ENCODE measurements at regions not wholly inside any gene's neighbourhood (a gene's known extent, or its start where the extent isn't known, plus 50 kb on each side); places are given as distances from the start of the nearest gene placed in this dataset.
"Not testable (repeated sequence)": the region's sequence is repeated elsewhere in the genome, so short reads cannot be mapped to it uniquely, and the experiment has no call there.

DNA sequence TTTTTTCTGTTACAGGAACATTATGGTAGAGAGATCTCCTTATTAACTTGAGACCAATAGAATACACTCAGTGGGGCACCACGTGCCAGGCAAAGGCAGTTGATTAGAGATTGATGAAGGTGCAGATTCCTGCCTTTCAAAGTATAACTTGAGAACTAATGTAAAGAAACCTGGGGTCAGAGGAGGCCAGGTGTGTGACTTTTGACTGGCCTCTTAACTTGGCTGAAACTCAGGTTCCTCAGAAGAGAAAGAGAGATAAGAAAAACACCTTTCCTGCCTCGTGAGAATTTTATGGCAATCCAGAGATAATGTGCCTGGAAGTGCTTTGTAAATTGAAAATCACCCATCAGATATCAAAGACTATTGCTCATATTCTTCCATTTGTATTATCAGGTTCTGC is 110.7 kb upstream of the GZMB start:
- DNase-seq (ENCODE audit: low read depth in 2 of 2), result no peak

DNA sequence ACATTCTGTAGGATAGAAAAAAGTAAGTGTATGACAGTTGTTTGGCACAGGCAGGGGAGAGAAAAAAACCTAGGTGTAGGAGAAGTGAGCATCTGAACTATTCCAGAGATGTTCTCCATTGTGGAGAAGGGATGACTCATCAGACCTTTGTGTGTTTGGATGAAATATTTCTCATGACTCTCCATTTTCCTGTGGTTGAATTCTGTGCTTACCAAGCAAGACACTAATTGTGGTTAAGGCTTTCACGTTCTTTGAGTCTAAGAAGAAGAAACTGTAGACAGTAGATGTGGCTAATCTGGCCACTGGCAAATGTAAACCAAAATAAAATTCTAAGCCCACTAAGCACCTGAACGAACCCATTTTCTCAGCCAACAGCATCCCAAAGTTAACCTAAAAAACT is 107.9 kb upstream of the GZMB start:
- DNase-seq (ENCODE audit: low read depth in 2 of 2), result no peak

DNA sequence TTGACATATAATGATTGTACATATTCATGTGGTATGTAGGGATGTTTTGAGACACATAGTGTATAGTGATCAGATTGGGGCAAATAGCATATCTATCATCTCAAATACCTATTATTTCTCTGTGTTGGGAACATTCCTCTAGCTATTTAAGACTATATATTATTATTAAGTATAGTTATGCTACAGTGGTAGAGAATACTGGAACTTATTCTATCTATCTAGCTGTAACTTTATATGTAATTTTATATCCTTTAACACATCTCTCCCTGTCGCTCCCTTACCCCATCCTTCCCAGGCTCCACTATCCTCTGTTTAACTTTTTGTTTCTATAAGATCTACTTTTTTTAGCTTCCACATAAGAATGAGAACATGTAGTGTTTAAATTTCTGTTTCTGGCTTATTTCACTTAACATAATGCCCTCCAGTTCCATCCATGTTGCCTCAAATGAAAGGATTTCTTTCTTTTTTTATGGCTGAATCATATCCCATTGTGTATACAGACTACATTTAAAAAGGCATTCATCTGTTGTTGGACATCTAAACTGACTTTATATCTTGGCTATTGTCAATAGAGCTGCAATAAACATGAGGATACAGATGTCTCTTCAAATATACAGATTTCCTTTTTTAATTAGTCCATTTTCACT is 102.1 kb upstream of the GZMB start:
- no peak for DNase-seq (ENCODE audit: low read depth in 2 of 2)

DNA sequence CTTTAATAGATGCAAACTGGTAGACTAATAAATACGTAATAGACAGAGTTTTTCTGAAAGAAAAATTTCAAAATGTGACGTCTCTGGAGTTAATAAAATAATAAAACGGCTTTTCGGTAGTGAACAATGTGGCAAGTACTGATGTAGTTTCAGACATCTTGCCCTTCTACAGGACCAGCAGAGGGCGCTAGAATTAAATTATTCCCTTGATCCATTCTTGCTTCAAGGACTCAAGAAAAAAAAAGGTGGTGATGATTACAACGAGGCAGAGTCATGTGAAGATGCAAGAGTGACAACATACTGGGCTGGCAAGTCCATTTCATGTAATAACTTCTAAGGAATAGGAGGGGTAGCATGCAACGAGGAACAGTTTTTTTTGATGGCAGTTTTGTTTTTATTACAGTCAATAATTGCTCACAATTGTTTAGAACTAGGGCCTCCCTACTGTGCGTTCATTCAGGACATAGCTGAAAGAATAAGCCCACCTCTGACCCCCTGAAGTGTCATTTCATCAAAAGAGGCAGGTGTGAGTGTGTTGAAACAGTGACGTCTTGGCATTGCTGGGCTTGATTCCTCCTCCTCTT is 101.0 kb upstream of the GZMB start:
- DNase-seq (ENCODE audit: low read depth in 2 of 2), result peak in 1 of 2 donors; percentile 18

DNA sequence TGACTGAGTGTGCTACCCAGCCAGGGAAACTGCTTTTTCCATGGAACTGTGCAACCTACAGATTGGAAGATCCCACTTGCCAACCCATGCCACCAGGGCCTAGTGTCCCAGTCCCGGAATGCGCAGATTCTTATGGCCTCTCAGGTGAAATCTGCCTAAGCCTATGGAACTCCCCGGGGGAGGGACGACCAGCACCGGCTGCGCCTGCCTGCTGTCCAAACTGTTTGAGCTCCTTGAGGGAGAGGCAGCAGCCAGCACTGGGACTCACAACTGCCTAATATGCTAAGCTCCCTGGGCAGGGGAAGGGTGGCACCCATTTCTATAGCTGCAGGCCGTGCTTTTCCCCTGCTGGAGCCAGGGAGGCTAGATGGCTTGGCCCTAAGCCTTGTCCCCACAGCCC is 92.5 kb upstream of the GZMB start:
- no peak for DNase-seq (ENCODE audit: low read depth in 2 of 2)

DNA sequence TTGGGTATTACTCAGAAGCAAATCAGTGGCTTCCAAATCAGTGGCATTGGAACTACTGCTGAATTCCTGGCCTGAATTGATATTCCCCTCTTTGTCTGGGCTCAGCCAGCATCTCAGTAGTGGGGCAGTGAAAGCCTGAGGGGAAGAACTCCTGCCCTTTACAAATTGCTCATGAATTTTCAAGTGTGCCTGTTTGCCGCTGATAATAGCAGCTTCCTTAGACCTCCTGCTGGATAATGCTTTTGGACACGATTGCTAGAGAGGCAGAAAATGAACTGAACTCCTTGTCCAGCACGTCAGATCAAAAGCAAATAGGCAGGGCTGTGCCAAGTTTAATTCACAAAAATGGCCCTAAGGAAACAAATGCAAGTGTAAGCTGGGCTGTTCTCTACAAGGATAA is 91.3 kb upstream of the GZMB start:
- no peak for DNase-seq (ENCODE audit: low read depth in 2 of 2)

DNA sequence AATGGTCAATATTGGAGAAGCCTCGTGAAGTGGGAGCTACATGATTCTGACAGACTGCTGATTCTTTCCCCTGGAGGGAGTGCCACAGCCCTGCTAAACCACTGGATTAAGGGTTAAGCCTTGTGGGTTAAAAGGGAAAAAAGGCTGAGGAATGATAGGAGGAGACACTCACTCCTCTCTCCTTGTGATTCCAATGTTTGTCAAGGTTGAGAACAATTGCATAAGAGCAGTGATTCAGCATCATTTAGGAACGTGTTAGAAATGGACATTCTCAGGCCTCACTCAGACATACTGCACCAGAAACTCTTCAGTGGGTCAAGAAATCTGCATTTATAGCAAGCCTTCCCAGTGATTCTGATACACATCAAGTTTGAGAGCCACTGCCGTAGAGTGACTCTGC is 87.8 kb upstream of the GZMB start:
- no peak for DNase-seq (ENCODE audit: low read depth in 2 of 2)

DNA sequence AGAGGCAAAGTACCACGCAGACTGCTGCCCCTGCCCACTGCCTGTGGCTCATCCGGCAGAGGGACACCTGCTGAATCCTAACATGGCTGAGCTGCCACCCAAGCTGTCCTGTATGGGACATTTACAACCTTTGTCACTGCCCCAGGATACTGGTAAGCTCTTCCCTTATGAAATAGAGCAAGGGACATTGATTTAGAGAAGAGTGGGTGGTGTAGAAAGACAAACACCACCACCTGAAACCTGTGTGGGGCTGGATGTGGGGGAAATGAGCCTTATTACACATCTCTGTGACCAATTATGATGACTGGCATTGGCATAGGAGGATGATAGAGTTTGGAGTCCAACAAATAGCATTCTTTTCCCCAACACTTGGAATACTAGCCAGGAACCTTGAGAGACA is 81.2 kb upstream of the GZMB start:
- DNase-seq (ENCODE audit: low read depth in 2 of 2), result no peak

DNA sequence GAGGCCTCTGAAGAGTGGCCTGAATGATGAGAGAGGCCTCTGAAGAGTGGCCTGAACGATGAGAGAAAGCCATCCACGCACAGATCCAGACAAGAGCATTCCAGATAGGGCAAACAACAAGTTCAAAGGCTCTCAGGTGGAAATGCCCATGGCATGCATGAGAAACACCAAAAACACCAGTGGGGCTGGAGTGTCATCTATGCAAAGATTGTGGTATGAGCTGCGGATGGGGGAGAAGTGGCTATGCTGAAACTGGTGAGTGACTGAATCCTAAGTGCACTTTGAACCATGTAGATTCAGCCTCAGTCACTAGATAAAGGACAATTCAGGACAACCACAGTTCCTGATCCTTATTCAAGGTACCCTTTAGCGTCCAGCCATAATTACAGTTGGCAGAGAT is 79.4 kb upstream of the GZMB start:
- DNase-seq (ENCODE audit: low read depth in 2 of 2), result no peak

DNA sequence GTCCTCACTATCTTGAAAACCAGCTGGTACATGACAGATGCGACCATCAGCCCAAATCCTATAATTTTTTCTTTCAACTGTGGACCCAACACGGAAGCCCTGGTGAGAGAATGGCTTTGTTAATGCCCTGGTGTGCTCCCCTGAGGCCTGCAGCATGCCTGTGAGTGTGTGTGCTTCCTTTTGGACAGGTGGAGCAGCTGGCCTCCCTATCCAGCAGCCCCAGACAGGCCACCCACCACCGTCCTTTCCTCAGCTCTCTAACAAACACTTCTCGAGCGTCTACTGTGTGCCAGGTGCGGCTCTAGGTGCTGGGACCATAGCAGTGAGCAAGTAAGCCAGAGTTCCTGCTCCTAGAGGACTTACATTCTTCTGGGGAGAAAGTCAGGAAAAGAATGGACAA is 78.9 kb upstream of the GZMB start:
- DNase-seq (ENCODE audit: low read depth in 2 of 2), result no peak

DNA sequence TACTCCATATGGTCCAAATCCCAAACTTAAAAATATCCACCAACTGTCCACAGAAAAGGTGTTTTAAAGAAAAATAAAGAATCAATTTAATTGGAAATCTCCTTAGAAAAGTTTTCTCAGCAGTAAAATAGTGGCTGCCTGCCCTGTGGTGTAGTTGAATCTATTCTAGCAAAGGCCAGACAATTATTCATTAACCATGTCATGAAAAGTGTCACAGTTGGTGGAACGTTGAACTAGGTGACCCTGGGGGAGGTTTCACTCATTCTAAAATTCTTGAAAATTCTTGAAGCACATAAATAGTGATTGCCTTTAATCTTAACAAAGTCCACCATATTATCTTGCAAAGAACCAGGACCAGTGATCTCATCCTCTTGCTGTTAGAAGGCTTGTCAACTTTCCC is 78.4 kb upstream of the GZMB start:
- no peak for DNase-seq (ENCODE audit: low read depth in 2 of 2)

DNA sequence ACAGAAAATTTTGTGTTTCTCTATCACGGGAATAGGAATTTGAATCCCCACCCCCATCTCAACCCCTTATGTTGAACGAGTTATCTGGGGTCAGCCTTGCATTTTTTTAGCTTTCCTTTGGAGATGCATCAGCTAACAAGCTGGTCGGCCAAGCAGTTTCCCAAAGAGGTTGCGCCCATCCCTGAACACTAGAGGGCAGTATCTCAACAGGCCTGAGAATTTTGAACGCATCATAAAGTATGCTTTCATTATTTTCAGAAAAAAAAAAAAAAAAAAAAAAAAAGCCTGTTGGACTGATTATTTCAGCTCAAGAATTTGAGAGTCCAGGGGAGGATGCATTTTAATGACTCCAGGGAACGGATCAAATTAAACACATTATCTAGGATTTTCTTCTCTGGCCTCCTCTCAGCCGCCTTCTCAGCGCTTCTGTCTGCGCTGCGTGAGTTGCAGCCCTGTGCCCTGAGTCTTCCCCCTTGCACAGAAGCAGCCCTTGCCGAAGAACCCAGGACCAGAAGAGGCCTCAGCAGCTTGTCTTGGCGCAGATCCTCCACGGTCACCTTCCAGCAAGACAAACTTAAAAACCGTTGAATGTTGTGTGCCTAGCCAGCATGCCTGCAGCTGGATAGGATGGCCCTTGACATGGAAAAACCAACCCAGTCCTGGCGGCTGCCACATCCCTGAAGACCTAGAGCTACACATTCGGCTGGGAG is 76.6 kb upstream of the GZMB start:
- peak; percentile 23 to 38 for DNase-seq (ENCODE audit: low read depth in 2 of 2)

DNA sequence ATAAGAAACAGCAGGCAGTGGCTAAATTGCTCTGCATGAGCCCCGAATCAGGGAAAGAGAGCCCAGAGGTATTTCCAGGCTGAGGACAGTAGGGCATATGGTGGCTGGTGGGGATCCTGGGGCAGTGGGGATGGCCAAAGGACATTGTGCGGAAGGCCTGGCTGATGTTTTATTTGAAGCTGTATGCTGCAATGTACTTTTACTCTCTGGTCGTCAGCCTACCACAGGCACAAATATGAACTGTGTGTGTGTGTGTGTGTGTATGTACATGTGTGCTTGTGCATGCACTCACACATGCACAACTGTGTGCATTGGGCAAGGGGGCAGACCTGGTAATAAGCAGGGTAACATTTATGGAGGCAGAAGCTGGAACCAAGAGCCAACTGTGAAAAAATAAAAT is 74.7 kb upstream of the GZMB start:
- no peak for DNase-seq (ENCODE audit: low read depth in 2 of 2)

DNA sequence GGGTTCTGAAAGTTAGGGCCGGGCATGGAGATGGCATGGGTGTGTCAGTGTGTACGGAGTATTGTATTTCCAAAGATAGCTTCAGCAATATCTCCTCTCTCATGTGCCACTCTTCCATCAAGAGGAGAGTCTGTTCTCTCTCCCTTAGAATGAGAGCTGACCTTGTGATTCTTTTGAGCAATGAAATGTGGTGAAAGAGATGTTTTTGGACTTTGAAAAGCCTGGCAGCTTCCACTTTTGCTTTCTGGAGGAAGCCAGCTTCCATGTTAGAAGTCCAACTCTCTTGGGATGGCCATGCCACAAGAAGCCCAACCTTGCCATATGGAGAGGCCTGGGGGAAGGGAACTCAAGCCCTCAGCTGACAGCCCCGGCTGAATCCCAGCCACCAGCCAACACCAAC is 72.4 kb upstream of the GZMB start:
- DNase-seq (ENCODE audit: low read depth in 2 of 2), result no peak

DNA sequence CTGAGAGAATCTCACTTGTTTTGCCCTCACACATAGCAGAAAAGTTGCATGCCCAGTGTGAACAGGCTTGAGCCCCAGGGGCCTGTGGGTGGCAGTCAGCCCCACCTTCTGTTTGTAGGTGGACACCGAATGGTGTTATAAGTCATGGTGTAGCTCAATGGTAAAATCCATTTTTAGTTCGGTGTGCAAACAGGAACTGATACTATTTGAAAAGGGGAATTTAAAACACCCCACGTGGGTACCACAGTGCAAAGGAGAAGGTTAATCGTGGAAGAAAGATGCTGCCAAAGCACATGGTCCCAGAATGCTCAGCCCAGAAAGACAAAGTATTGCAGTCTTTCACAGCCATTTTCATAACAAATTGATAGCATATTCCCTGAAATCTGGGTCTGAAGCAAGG is 71.8 kb upstream of the GZMB start:
- no peak for DNase-seq (ENCODE audit: low read depth in 2 of 2)

DNA sequence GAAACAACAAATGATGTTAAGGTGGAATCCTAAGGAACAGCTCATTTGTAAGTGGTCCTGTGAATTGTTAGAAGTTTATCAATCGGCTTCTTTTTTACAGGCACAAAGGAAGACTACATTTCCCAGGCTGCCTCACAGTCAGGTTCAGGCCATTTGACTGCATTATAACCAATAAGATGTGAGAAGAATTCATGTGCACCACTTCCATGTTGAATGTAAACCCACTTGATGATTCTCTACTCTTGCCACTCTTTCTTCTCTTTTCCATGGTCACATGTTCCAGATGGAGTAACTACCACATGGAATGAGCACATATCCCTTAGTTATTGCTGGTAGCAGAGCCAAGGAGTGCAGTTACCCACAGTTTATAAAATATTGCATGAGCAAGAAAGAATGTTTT is 67.1 kb upstream of the GZMB start:
- DNase-seq (ENCODE audit: low read depth in 2 of 2), result no peak

DNA sequence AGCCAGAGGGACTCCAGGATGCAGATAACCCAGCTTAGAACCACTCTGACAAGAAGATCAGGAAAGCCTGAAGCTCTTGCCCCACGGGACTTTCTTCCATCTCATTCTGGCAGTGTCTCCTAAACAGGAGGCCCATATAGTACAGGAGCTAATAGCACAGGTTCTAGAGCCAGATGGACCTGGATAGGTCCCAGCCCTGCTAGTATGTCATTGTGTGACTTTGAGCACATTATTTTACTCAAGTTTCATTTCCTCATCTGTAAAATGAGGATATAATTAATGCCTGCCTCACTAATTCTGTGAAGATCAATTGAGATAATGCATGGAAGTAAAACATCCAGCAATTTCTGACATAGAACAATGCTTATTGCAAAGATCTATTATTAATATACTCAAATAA is 66.5 kb upstream of the GZMB start:
- DNase-seq (ENCODE audit: low read depth in 2 of 2), result no peak

DNA sequence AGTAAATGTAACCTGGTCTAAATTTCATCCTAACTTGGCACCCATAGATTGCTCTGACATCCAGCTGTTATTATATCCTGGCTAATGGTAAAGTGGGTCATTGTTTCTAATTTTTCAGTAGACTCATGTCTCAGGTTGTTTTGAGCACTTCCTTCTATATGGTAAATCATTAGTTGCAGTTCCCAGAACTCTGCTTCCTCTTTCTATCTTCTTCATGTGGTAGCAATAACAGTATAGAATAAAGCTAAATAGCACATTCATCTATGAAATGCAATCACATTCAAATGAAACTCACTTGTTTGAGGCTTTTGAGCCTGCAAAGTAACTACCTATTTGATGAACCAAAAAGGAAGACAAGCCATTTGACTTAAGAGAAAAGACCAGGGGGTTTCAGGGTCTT is 65.1 kb upstream of the GZMB start:
- no peak for DNase-seq (ENCODE audit: low read depth in 2 of 2)

DNA sequence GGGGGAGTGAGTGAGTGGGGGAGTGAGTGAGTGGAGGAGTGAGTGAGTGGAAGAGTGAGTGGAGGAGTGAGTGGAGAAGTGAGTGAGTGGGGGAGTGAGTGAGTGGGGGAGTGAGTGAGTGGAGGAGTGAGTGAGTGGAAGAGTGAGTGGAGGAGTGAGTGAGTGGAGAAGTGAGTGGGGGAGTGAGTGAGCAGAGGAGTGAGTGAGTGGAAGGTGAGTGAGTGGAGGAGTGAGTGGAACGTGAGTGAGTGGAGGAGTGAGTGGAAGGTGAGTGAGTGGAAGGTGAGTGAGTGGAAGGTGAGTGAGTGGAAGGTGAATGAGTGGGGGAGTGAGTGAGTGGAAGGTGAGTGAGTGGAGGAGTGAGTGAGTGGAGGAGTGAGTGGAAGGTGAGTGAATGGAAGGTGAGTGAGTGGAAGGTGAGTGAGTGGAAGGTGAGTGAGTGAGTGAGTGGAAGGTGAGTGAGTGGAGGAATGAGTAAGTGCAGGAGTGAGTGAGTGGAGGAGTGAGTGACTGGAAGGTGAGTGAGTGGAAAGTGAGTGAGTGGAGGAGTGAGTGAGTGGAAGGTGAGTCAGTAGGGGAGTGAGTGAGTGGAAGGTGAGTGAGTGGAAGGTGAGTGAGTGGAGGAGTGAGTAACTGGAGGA is 62.4 kb upstream of the GZMB start:
- DNase-seq (ENCODE audit: low read depth in 2 of 2), result not testable (repeated sequence)

DNA sequence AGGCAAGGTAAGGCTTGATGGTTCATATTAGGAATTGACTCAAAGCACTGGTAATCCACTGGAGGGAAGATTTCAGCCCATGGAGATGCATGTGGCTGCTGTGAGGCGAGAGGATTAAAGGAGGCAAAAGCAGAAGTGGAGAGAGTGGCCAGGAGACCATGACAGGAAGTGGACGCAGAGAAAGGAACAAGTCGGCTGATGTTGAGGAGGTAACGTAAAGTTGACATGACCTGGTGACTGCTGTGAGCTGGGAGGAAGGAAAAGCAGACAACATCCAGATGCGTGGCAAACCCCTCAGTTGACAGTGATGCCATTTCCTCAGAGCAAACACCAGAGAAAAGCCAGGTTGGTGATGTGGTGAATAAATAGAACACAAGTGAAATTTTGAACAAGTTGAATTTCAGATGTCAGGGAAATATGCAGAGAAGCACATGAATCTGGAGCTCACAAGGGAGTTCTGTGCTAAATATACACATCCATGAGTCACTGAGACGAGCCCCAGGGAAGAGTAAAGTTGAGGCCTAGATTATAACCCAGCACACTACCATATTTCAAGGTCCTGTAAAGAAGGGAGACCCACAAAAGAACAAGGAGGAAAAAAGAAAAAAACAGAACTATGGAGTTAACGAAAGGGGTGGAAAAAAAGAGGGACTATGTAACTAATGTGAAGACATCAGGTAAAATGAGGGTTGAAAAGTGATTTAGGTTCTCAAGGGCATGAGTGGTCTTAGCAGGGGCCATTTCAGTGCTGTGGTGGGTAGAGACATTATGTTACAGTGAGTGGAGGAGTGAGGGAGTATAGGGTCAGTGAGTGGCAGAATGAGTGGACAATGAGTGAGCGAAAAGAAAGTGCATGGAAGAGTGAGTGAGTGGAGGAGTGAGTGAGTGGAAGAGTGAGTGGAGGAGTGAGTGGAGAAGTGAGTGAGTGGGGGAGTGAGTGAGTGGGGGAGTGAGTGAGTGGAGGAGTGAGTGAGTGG is 61.6 kb upstream of the GZMB start:
- DNase-seq (ENCODE audit: low read depth in 2 of 2), result no peak

DNA sequence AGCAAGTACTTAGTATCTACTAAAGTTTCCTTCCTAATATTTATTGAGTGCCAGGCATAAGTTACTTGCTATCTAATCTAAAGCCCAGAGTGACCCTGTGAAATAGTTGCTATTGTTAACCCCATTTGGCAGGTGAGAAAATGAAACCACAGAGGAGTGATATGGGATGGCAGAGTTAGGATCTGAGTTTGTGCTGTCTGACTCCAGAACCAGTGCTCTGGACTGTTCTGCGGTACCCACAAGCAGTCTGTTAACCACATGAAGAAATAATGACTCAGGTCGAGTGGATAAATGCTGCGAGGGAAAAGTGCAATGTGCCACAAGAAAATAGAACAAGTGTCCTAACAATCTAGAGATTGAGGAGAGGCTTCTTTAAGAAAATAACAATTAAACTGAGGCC is 60.7 kb upstream of the GZMB start:
- DNase-seq (ENCODE audit: low read depth in 2 of 2), result no peak

DNA sequence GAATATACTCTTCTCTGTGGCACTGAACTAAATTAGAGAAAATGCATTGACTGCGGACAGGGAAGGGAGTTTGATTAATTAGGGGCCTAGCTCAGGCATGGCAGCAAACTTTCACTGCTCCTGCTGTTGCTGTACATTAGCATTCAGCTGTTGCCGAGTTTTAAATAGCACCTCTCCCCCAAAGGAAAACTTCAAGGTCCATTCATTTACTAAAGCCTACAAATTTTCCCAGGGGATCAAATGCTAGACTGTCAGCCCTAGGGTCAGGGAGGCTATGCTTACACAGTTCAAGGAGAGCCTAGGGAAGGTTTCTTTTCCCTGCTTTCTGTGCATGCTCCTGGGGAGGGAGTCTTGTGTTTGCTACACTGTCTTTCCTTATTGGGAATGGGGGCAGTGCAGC is 60.0 kb upstream of the GZMB start:
- no peak for DNase-seq (ENCODE audit: low read depth in 2 of 2)
